SU-DHL-6 (cell line): ENCODE measurements at regions not wholly inside any gene's neighbourhood (a gene's known extent, or its start where the extent isn't known, plus 50 kb on each side); places are given as distances from the start of the nearest gene placed in this dataset.

ENCODE experiments used
- H2AFZ ChIP-seq: fragments of 200-600 bp; sonication (generic); 2 replicates; pipeline ENCODE4 v1.6.1; 2014; ENCODE audit warnings: low read depth, mild to moderate bottlenecking, moderate library complexity, mixed read lengths, antibody characterized with exemption, low read length; ENCODE audit not compliant: severe bottlenecking
- H3F3A ChIP-seq: fragments of 200-600 bp; shearing (Covaris generic); 2 replicates; pipeline ENCODE4 v1.6.0; 2016; ENCODE audit warnings: antibody characterized with exemption, mild to moderate bottlenecking; ENCODE audit not compliant: insufficient read depth
- H3K27ac ChIP-seq: fragments of 200-600 bp; sonication (generic); 2 replicates; pipeline ENCODE4 v1.5.1; 2016; ENCODE audit warnings: low read depth, mild to moderate bottlenecking, low read length, moderate library complexity, mixed read lengths
- H3K27me3 ChIP-seq: fragments of 200-600 bp; sonication (generic), shearing (Covaris generic); 2 replicates; pipeline ENCODE4 v1.6.0; 2014; ENCODE audit warnings: mild to moderate bottlenecking, low read length
- H3K36me3 ChIP-seq: fragments of 200-600 bp; sonication (generic); 2 replicates; pipeline ENCODE4 v1.6.1; 2014; ENCODE audit warnings: mild to moderate bottlenecking, low read length, mixed read lengths
- H3K4me2 ChIP-seq: fragments of 300-600, 200-600 bp; shearing (Covaris generic), sonication (generic); 2 replicates; pipeline ENCODE4 v1.6.0; 2014; ENCODE audit warnings: low read length, low read depth, mild to moderate bottlenecking; ENCODE audit not compliant: poor library complexity, severe bottlenecking
- H3K4me3 ChIP-seq: fragments of 200-600 bp; sonication (generic); 2 replicates; pipeline ENCODE4 v1.5.1; 2014; ENCODE audit warnings: antibody characterized with exemption, low read length, mild to moderate bottlenecking, mixed read lengths; ENCODE audit not compliant: insufficient read depth, poor library complexity, severe bottlenecking
- H3K79me2 ChIP-seq: fragments of 200-600 bp; sonication (generic); 2 replicates; pipeline ENCODE4 v1.6.1; 2014; ENCODE audit warnings: mild to moderate bottlenecking, low read length, moderate library complexity; ENCODE audit not compliant: insufficient read depth
- H3K9ac ChIP-seq: fragments of 200-600 bp; sonication (generic); 2 replicates; pipeline ENCODE4 v1.7.0; 2014; ENCODE audit warnings: mild to moderate bottlenecking, low read length
- H3K9me2 ChIP-seq: fragments of 200-600 bp; sonication (generic); replicated peaks from 2 replicates; pipeline ENCODE4 v1.6.1; 2014; ENCODE audit warnings: low read length; ENCODE audit not compliant: insufficient read depth
- H3K9me3 ChIP-seq: fragments of 200-600 bp; sonication (generic); 2 replicates; pipeline ENCODE4 v1.6.1; 2014; ENCODE audit warnings: low read length, mixed read lengths; ENCODE audit not compliant: insufficient read depth
- H4K20me1 ChIP-seq: fragments of 200-600 bp; sonication (generic); 2 replicates; pipeline ENCODE4 v1.6.1; 2014; ENCODE audit warnings: low read depth, mild to moderate bottlenecking, antibody characterized with exemption, low read length, moderate library complexity, mixed read lengths
- CTCF ChIP-seq: fragments of 200-600 bp; sonication (generic); IDR thresholded peaks from one replicate; pipeline ENCODE4 v1.5.1; 2017; ENCODE audit warnings: antibody characterized with exemption, mild to moderate bottlenecking, low read length, moderate library complexity; ENCODE audit not compliant: insufficient read depth, poor library complexity, severe bottlenecking
- EZH2phosphoT487 ChIP-seq: fragments of 200-600 bp; sonication (generic), shearing (Covaris generic); conservative IDR thresholded peaks from 2 replicates; pipeline ENCODE4 v1.6.1; 2018; ENCODE audit warnings: mild to moderate bottlenecking, antibody characterized with exemption, low read length, moderate library complexity, mixed read lengths

GRCh38 chr5:57834829-57835608, 352.4 kb upstream of the ACTBL2 start:
- no peaks in the 10 kb centered on the region for H3F3A ChIP-seq
- no peaks in the 10 kb centered on the region for H3K79me2 ChIP-seq
- no peaks in the 10 kb centered on the region for H3K36me3 ChIP-seq
- no peaks in the 10 kb centered on the region for H3K9me3 ChIP-seq
- no peaks in the 10 kb centered on the region for H4K20me1 ChIP-seq
- H3K4me2 ChIP-seq: no peak overlapping the region
- TF ChIP-seq EZH2phosphoT487 (no peak), CTCF (no peak)
- no peak overlapping the region for H3K9ac ChIP-seq
- H3K9me2 ChIP-seq: no peaks in the 10 kb centered on the region
- H3K4me3 ChIP-seq: no peak overlapping the region
- H2AFZ ChIP-seq: no peak overlapping the region
- H3K27me3 ChIP-seq: no peaks in the 10 kb centered on the region
- no peak overlapping the region for H3K27ac ChIP-seq

- Histone ChIP-seq H3K4me3 (no peak overlapping the region), H3K36me3 (no peaks in the 10 kb centered on the region), H3K79me2 (no peaks in the 10 kb centered on the region), H3F3A (no peaks in the 10 kb centered on the region), H3K27ac (no peak overlapping the region), H4K20me1 (no peaks in the 10 kb centered on the region), H3K9me2 (no peaks in the 10 kb centered on the region), H3K9ac (no peak overlapping the region), H3K4me2 (no peak overlapping the region), H3K9me3 (no peaks in the 10 kb centered on the region), H3K27me3 (no peaks in the 10 kb centered on the region), H2AFZ (no peak overlapping the region)
- TF ChIP-seq CTCF (no peak), EZH2phosphoT487 (no peak)
Measured at GRCh38 chr5:57833489-57833888, 350.9 kb upstream of the ACTBL2 start.

GRCh38 chr5:57832875-57833274, 350.3 kb upstream of the ACTBL2 start:
- Histone ChIP-seq H3K9ac (no peak overlapping the region), H3K27me3 (no peaks in the 10 kb centered on the region), H3K4me2 (no peak overlapping the region), H2AFZ (no peak overlapping the region), H3K9me3 (no peaks in the 10 kb centered on the region), H3K79me2 (no peaks in the 10 kb centered on the region), H3K36me3 (no peaks in the 10 kb centered on the region), H3K9me2 (no peaks in the 10 kb centered on the region), H3F3A (no peaks in the 10 kb centered on the region), H3K4me3 (no peak overlapping the region), H3K27ac (no peak overlapping the region), H4K20me1 (no peaks in the 10 kb centered on the region)
- TF ChIP-seq CTCF (no peak), EZH2phosphoT487 (no peak)
